OCI-LY3 (cell line): ENCODE measurements at regions not wholly inside any gene's neighbourhood (a gene's known extent, or its start where the extent isn't known, plus 50 kb on each side); places are given as distances from the start of the nearest gene placed in this dataset.

Experiments
- H2AFZ ChIP-seq: fragments of 200-600, 300-600 bp; shearing (Covaris generic); 2 replicates; pipeline ENCODE4 v1.6.0; 2014; ENCODE audit warnings: antibody characterized with exemption, low read depth, low read length
- H3K27ac ChIP-seq: fragments of 200-600, 300-600 bp; sonication (generic); 2 replicates; pipeline ENCODE4 v1.5.1; 2014; ENCODE audit warnings: mild to moderate bottlenecking, low read length, moderate library complexity, mixed read lengths
- H3K27me3 ChIP-seq: fragments of 200-600, 300-600 bp; sonication (generic); 2 replicates; pipeline ENCODE4 v1.6.1; 2014; ENCODE audit warnings: low read depth, low read length, mixed read lengths
- H3K36me3 ChIP-seq: fragments of 200-600, 300-600 bp; sonication (generic); replicated peaks from 2 replicates; pipeline ENCODE3; 2014; ENCODE audit warnings: low read depth, low read length, mixed read lengths
- H3K4me1 ChIP-seq: fragments of 300-600, 200-600 bp; sonication (generic); 2 replicates; pipeline ENCODE4 v1.6.1; 2014; ENCODE audit warnings: low read length, mixed read lengths
- H3K4me2 ChIP-seq: fragments of 200-600, 300-600 bp; sonication (generic); 2 replicates; pipeline ENCODE4 v1.6.1; 2014; ENCODE audit warnings: low read length, mixed read lengths
- H3K4me3 ChIP-seq: fragments of 300-600, 200-600 bp; sonication (generic); 2 replicates; pipeline ENCODE4 v1.5.1; 2014; ENCODE audit warnings: antibody characterized with exemption, mild to moderate bottlenecking, low read length, moderate library complexity
- H3K79me2 ChIP-seq: fragments of 300-600, 200-600 bp; shearing (Covaris generic); 2 replicates; pipeline ENCODE4 v1.6.1; 2014; ENCODE audit warnings: mild to moderate bottlenecking, low read length, mixed read lengths
- H3K9ac ChIP-seq: fragments of 300-600, 200-600 bp; shearing (Covaris generic); 2 replicates; pipeline ENCODE4 v1.6.0; 2014; ENCODE audit warnings: mild to moderate bottlenecking, low read length, moderate library complexity
- H3K9me3 ChIP-seq: fragments of 200-600, 300-600 bp; shearing (Covaris generic); 2 replicates; pipeline ENCODE4 v1.6.1; 2014; ENCODE audit warnings: low read length, mixed read lengths; ENCODE audit not compliant: insufficient read depth
- H4K20me1 ChIP-seq: fragments of 200-600, 300-600 bp; sonication (generic); 2 replicates; pipeline ENCODE4 v1.6.1; 2016; ENCODE audit warnings: low read length, mixed read lengths; ENCODE audit not compliant: insufficient read depth
- EZH2phosphoT487 ChIP-seq: fragments of 200-600 bp; shearing (Covaris generic); IDR thresholded peaks from 2 replicates; pipeline ENCODE4 v1.6.1; 2018; ENCODE audit warnings: antibody characterized with exemption, mixed run types, low read depth
- TF ChIP-seq, protein P1 (sequence below): fragments of 200-600, 300-600 bp; sonication (generic); IDR thresholded peaks from 2 replicates; pipeline ENCODE4 v1.5.1; 2014; ENCODE audit warnings: antibody characterized with exemption, low read length, low read depth

DNA sequence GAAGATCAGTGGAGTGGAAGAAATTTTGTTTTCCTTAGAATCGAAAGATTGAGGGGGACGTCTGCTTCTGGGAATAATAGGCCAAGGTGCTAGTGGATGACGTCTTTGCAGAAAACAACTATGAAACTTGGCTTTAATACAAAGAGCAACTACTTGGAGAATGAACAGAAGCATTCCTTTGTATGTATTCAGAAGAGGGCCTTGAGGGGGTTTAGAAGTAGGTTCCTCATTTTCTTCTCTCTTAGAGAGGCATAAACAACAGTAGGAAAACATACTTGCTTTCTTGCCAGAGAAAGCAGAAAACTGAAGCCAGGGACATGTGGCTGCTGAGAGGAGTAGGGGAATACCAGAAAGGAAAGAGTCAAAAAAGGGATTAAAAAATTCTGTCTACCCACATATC is 167.8 kb downstream of the ZNF330 start:
- H3K79me2 ChIP-seq: no peaks in the 10 kb centered on the region
- TF ChIP-seq, protein P1, sequence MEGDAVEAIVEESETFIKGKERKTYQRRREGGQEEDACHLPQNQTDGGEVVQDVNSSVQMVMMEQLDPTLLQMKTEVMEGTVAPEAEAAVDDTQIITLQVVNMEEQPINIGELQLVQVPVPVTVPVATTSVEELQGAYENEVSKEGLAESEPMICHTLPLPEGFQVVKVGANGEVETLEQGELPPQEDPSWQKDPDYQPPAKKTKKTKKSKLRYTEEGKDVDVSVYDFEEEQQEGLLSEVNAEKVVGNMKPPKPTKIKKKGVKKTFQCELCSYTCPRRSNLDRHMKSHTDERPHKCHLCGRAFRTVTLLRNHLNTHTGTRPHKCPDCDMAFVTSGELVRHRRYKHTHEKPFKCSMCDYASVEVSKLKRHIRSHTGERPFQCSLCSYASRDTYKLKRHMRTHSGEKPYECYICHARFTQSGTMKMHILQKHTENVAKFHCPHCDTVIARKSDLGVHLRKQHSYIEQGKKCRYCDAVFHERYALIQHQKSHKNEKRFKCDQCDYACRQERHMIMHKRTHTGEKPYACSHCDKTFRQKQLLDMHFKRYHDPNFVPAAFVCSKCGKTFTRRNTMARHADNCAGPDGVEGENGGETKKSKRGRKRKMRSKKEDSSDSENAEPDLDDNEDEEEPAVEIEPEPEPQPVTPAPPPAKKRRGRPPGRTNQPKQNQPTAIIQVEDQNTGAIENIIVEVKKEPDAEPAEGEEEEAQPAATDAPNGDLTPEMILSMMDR: no peak
- TF ChIP-seq EZH2phosphoT487: no peak
- no peaks in the 10 kb centered on the region for H4K20me1 ChIP-seq
- H3K4me3 ChIP-seq: no peak overlapping the region
- no peaks in the 10 kb centered on the region for H3K9me3 ChIP-seq
- H3K27ac ChIP-seq: no peak overlapping the region
- no peak overlapping the region for H3K4me2 ChIP-seq
- H3K4me1 ChIP-seq: no peaks in the 10 kb centered on the region
- no peak overlapping the region for H2AFZ ChIP-seq
- H3K9ac ChIP-seq: no peak overlapping the region
- H3K36me3 ChIP-seq: no peaks in the 10 kb centered on the region
- H3K27me3 ChIP-seq: no peaks in the 10 kb centered on the region

DNA sequence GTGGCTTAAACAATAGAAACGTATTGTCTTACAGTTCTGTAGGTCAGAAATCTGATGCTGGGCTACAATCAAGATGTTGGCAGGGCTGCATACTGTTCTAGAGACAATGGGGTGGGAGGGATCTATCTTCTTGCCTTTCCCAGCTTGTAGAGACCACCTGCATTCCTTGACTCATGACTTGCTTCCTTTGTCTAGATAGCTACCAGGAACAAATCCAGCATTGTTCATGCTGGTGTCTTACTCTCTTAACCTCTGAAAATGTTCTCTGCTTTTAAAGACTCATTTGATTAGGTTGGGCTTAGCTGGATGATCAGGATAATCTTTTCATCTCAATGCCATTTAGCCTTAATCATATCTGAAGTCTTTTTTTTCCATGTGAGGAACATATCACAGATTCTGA is 169.0 kb downstream of the ZNF330 start:
- Histone ChIP-seq H3K9me3 (no peaks in the 10 kb centered on the region), H3K4me3 (no peak overlapping the region), H3K9ac (no peak overlapping the region), H3K79me2 (no peaks in the 10 kb centered on the region), H3K4me2 (no peak overlapping the region), H3K27me3 (no peaks in the 10 kb centered on the region), H4K20me1 (no peaks in the 10 kb centered on the region), H3K27ac (no peak overlapping the region), H3K36me3 (no peaks in the 10 kb centered on the region), H3K4me1 (no peaks in the 10 kb centered on the region), H2AFZ (no peak overlapping the region)
- TF ChIP-seq, protein P1: no peak
- no peak for TF ChIP-seq EZH2phosphoT487

DNA sequence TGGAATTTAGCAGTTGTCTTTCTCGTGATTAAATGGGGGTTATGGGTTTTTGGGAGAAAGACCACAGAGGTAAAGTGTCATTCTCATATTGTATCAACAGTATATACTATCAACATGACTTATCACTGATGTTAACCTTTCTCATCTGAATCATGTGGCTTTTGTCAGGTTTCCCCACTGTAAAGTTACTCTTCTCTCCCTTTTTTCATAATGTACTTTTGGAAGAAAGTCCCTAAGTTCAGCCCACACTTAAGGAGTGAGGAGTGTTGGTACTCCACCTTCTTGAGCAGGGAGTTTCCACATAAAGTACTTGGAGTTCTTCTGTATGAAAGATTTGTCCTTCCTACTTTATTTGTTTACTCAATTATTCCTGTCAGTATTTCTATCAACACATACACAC is 169.9 kb downstream of the ZNF330 start:
- Histone ChIP-seq H3K4me1 (no peaks in the 10 kb centered on the region), H3K36me3 (no peaks in the 10 kb centered on the region), H4K20me1 (no peaks in the 10 kb centered on the region), H3K9me3 (no peaks in the 10 kb centered on the region), H3K4me2 (no peak overlapping the region), H3K27ac (no peak overlapping the region), H3K79me2 (no peaks in the 10 kb centered on the region), H3K4me3 (no peak overlapping the region), H2AFZ (no peak overlapping the region), H3K9ac (no peak overlapping the region), H3K27me3 (no peaks in the 10 kb centered on the region)
- TF ChIP-seq, protein P1: no peak
- no peak for TF ChIP-seq EZH2phosphoT487

DNA sequence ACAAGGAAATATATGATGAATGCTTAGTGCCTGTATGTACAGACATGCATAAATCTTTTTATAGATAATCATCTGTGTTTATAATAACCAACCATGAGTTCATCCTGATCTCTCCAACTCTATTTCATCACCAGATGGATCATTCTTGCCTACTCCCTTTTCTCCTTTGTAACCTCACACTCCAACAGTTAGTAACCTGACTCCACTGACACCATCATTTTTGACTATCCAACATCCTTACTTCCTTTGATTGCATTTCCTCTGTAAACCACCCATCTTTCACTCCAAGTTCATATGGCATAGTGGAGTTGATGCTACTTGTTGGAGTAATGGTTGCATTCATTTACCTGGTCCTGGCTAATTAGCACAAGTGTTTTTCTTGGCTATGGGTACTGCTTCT is 170.6 kb downstream of the ZNF330 start:
- Histone ChIP-seq H3K4me2 (no peak overlapping the region), H3K9ac (no peak overlapping the region)

More for the DNA sequence above, 170.6 kb downstream of the ZNF330 start:
- no peaks in the 10 kb centered on the region for H3K4me1 ChIP-seq
- H3K4me3 ChIP-seq: no peak overlapping the region
- no peak overlapping the region for H2AFZ ChIP-seq
- no peaks in the 10 kb centered on the region for H3K27me3 ChIP-seq
- TF ChIP-seq, protein P1: no peak
- TF ChIP-seq EZH2phosphoT487: no peak
- H3K79me2 ChIP-seq: no peaks in the 10 kb centered on the region
- no peaks in the 10 kb centered on the region for H4K20me1 ChIP-seq
- no peak overlapping the region for H3K27ac ChIP-seq
- no peaks in the 10 kb centered on the region for H3K36me3 ChIP-seq
- H3K9me3 ChIP-seq: no peaks in the 10 kb centered on the region
